Activated CD4-positive, alpha-beta T cell treated with anti-CD3 and anti-CD28 coated beads for 24 hours (primary cell): ENCODE measurements at regions not wholly inside any gene's neighbourhood (a gene's known extent, or its start where the extent isn't known, plus 50 kb on each side); places are given as distances from the start of the nearest gene placed in this dataset.
"Not testable (repeated sequence)": the region's sequence is repeated elsewhere in the genome, so short reads cannot be mapped to it uniquely, and the experiment has no call there.

Source experiments
- DNase-seq, 2 donors: peaks; one replicate each; pipeline ENCODE4 v3.0.0-alpha.2; 2020; ENCODE audit warnings: low read depth in 2 of 2

GRCh38 chr11:16605894-16606783 lies 132.3 kb upstream of the C11orf58 start:
- DNase-seq: peak; percentile 73 to 81

DNA sequence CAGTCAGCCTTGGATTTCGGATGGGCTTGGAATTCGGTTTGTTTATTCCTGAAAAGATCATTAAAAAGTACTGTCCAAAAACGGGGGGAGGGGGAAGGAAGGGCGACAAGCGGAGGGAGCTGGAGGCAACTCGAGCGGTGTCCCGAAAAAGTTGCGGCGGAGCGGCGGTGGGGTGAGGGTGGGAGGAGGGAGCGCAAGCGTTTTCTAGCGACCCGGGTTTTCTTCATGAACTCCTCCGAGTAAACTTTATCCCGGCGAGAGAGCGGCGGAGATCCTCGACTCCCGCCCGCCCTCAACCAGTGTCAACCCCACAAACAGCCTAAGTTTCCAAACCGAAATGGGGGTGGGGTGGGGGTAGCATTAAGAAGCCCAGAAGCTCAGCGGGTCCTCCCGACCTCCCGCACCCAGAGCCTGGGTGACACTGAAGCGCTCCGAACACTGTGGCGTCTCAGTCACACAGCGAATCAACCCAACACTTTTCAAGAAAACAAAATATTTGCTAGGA lies 133.0 kb upstream of the C11orf58 start:
- no peak for DNase-seq

DNA sequence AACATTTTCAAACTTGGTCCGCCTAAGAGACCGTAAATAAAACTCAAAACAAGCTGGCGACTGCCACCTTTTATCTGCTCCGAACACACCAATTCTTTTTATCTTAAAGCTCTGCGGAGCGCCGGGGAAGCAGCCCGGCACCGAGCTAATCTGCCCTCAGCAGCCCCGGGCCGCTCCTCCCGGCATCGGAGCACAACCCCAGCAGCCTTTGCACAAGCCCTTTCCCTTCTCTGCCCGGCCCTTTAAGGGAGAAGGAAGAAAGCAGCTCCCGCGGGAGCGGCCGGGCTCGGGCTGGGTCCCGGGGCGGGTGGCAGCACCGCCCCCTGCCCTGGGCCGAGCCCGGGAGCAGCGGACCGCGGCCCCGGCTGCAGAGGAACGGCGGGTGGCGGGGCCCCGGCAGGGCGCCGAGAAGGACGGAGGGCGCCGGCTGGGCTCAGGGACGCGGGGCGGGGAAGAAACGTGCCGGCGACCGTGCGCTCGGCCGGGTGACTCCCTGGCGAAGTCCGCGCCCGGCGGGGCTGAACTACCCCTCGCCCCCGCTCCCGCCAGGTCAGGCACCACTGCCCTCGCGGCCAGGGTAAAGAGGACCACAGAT lies 133.6 kb upstream of the C11orf58 start:
- DNase-seq: no peak

DNA sequence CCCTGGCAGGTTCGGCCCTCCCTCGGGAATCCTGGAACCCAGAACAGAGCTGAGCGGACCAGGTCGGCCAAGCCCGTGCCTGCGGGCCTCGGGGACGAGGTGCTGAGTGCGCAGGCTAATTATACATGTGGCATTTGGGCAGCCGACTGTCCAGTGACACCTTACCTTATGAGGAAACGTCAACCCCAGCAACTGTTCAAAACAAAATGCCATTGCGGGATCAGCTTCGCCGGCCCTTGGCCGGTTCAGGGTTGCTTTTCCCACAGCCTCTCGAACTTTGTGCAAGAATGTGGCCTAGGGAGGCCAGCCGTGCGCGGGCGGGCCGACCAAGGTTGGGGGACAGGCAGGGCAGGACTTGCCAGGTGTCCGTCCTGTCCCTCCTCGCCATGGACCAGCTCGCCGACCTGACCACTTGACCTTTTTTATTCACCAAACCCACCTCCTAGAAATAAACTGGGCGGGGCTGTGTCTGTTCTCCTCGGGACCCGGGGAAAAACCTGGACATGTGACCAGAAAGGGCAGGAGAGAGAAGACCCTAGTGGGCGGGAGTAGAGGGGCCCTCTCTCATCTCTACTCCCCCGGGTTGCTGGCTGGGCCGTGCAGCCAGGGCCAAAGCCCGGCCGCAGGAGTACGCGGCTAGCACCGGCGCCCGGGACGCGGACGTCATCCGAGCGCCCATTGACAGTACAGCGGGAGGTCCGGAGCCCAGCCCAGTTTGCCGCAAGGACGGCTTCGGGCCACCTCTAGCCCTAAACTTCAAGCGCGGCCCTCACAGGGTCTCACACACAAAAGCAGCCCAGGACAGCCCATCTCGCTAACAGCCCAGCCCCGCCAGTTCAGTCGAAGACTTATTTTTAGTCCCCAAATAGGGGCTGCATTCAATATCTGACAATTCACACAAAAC lies 134.3 kb upstream of the C11orf58 start:
- no peak for DNase-seq

DNA sequence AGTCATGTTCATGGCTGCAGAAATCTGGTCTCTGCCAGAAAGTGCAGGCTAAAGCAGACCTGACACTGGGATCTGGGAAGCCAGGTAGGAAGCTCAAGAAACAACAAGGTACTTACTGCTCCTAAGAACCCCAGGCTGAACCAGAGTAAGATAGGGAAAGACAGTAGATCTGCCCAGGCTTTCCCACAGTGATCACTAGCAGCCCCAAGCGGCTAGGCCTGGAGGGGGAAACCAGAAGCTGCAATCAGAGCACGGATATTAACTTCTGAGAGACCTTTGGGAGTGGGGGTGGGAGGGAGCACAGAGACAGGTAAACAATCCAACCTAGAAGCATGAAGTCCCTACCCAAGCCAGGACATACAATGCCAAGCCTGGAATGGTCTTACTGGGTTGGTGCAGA lies 135.2 kb upstream of the C11orf58 start:
- no peak for DNase-seq

- DNase-seq: no peak
Observed at GRCh38 chr11:16598906-16599305, 139.5 kb upstream of the C11orf58 start.

- no peak for DNase-seq
Observed at GRCh38 chr11:16598032-16598431, 140.4 kb upstream of the C11orf58 start.

GRCh38 chr11:16596231-16596630 lies 142.2 kb upstream of the C11orf58 start:
- no peak for DNase-seq

DNA sequence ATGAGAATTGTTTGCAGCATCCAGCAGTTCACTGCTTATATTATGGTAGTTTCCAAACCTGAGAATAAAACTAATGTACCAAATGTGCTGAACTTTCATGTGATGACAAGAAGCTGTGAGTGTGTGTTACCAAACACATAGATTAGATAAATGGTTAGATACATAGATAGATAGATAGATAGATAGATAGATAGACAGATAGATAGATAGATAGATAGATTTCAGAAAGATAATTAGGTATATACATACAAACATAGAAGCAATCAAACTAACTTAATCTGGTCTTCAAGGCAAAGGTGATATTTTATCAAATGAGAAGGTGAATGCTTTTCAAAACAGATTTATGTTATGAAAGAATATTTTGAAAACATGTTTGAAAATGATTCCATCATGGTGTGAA lies 147.3 kb upstream of the C11orf58 start:
- DNase-seq: no peak

DNA sequence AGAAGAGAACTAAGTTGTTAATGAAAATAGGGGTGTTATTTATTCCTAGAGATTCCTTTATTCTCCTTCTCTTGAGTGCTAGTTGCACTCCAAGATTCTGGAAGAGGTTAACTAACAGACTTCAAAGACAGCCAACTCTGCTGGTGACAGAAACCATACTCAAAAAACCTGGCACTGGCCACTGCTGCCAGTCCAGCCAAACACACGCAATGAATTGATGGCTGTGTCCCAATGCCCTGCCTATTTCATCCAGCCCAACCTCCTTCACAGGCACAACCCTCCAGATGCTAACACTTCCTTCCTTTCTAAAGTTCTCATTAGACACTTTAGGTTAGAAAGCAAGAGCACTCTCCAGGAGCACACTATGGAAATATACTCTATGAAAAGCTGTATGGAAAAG lies 150.8 kb upstream of the C11orf58 start:
- no peak for DNase-seq

DNA sequence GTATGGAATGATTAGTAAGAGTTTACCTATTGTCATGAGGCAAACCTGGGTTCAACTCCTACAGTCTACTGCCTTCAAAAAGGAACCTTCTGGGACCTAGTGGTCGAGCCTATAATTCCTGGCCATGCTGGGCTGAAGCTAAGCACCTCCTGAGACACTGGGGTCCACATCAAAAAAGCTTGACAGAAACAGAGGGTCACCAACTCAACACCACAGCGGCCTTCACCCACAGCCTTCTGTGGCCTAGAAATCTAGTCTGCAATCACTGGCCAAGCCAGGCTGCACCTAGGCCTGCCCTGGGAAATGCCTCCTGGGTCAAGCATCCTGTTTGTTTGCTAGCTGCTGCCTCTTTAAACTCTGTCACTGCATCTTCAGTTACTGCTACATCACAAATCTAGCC lies 153.9 kb upstream of the C11orf58 start:
- no peak for DNase-seq

GRCh38 chr11:16581078-16581477 lies 157.4 kb upstream of the C11orf58 start:
- DNase-seq: not testable (repeated sequence)

- no peak for DNase-seq
Observed at GRCh38 chr11:16577490-16577889, 161.0 kb upstream of the C11orf58 start.

DNA sequence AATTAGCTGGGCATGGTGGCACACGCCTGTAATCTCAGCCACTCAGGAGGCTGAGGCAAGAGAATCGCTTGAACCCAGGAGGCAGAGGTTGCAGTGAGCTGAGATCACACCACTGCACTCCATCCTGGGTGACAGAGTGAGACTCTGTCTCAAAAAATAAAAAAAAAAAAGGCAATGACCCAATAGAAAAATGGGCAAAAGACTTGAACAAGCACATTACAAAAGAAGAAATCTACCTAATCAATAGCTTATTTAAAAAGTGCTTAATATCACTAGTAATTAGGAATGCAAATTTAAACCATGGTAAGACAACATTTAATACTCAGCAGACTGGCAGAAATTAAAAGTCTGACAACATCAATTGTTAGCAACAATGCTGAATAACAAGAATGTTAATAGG lies 163.6 kb upstream of the C11orf58 start:
- DNase-seq: not testable (repeated sequence)

DNA sequence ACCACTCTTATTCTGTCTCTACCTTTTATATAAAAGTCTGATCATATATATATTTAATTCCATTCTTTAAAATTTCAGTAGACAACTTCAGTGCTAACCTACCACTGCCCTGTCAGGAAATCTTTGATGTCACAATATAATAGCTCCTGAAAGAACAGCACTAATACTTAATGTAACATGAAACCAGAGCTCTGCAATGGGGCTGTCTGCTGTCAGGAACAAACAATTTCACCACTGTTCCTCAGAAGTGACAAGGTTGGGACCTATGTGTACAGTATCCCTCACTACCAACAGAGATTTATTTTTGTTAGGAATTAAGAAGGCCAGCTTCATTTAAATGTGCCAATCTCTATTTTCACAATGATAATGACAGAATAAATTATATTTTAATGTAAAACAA lies 165.5 kb upstream of the C11orf58 start:
- DNase-seq: no peak

DNA sequence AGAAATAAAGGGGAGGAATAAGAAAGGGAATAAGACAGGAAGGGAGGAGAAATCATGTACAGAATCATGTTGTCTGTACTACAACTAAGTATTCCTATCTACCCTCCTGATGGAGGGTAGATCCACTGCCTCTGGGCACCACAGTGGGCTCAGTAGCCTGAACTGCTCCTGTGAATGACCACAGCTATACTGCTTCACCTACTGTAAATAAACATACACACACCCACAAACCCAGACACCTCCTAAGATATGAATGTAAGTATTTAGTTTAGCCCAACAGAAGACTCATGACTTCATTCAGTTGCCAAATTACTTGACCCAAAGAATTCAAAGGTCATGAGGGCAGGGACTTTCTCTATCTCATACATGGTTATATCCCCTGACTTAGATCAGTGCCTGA lies 177.3 kb upstream of the C11orf58 start:
- DNase-seq: no peak

DNA sequence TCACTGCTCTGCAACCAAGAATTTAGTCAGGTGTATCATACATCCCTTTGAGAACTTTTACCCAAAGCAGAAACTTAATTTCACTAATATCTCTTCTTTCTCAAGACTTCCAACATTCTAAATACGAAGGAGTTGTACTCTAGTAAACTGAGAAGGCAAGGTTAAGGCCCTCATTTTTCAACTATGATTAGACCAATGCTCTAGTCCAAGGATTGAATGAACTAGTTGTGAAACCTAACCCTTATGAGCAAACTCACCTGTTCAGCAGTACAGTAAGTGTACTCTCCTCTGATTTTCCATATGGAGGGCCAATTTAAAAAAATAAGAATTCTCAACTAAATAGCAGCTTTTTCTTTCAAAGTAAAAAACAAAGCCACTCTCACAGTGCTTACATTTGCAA lies 180.0 kb upstream of the C11orf58 start:
- DNase-seq: no peak

- no peak for DNase-seq
Observed at GRCh38 chr11:16555956-16556355, 182.5 kb upstream of the C11orf58 start.

GRCh38 chr11:16554361-16554760 lies 184.1 kb upstream of the C11orf58 start:
- no peak for DNase-seq

DNA sequence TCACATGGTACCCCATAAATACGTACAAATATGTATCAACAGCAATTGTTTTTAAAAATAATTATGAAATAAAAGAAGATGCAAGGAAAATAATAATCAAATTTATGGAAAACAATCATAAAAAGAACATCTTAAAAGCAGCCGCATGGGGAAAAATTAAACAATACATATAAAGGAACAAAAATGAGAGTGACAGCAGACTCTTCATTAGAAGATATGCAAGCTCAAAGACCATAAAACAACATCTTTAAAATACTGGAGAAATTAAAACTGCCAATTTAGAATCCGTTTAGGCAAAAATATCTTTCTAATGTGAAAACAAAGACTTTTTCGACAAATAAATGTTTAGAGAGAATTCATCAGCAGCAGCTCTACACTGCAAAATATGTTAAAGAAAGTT lies 190.6 kb upstream of the C11orf58 start:
- DNase-seq: no peak

GRCh38 chr11:16543642-16544041 lies 187.3 kb upstream of the SOX6 start:
- no peak for DNase-seq

DNA sequence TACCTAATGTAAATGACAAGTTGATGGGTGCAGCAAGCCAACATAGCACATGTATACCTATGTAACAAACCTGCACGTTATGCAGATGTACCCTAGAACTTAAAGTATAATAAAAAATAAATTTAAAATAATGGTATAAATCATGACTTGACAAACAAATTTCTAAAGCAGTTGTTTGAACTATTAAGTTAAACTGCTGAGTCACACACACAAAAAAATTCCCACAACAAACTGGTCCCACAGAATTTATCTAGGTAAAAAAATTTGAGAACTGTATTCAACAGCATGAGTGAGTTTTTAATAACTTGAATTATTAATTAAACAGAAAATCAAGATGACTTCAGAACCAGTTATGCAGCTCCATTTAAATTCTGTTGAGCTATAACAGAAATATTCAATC lies 186.0 kb upstream of the SOX6 start:
- no peak for DNase-seq
